Activated T-helper 2 cell treated with anti-CD3 and anti-CD28 coated beads, Interferon-gamma antibody, Interleukin-2, Interleukin-4, amounts not matched to agents 10 μg/mL and 5 μg/mL and 100 μg/mL, durations not matched to agents 14 hours and 24 hours and 36 hours (primary cell): ENCODE measurements at regions not wholly inside any gene's neighbourhood (a gene's known extent, or its start where the extent isn't known, plus 50 kb on each side); places are given as distances from the start of the nearest gene placed in this dataset.

Experiments
- DNase-seq: peaks from one replicate; pipeline ENCODE4 v3.0.0; 2021; ENCODE audit warnings: low spot score
- H3K27ac Mint-ChIP-seq: one replicate; pipeline ENCODE4 v1.8.0; 2021; ENCODE audit warnings: mixed read lengths
- H3K27me3 Mint-ChIP-seq: one replicate; pipeline ENCODE4 v1.8.0; 2021; ENCODE audit warnings: low read depth, mixed read lengths
- H3K36me3 Mint-ChIP-seq: one replicate; pipeline ENCODE4 v1.8.0; 2021; ENCODE audit warnings: low read depth, mixed read lengths
- H3K4me1 Mint-ChIP-seq: one replicate; pipeline ENCODE4 v1.8.0; 2021; ENCODE audit warnings: low read depth, mixed read lengths
- H3K4me3 Mint-ChIP-seq: one replicate; pipeline ENCODE4 v1.8.0; 2021; ENCODE audit warnings: low read depth, mild to moderate bottlenecking, moderate library complexity, mixed read lengths
- H3K9me3 Mint-ChIP-seq: one replicate; pipeline ENCODE4 v1.8.0; 2021; ENCODE audit warnings: mixed read lengths
- intact Hi-C: fragments of 100-400 bp; cut with micrococcal nuclease; formaldehyde crosslinking; loops from one replicate; pipeline ENCODE4 v1.15.1; 2023

DNA sequence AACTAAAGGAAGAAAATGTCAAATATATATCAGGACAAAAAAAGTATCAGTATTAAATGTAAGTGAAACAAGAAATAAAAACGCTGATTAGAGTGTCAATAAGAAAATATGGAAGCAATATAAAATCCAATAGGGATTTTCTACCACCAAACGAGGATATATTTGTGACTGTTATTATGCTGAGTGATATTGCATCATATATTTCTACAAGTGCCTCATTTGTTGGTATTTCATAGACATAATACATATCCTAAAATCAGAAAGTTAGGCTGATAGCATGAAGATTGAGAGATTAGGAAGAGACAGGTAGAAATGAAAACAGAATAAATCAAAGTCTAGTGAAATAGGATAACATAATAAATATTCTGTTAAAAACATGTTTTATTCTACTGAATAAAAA lies 429.2 kb upstream of the IRAK1BP1 start:
- Mint-ChIP-seq H3K27me3 (no peaks in the 10 kb centered on the region), H3K4me3 (no peak overlapping the region), H3K36me3 (no peaks in the 10 kb centered on the region), H3K27ac (no peak overlapping the region), H3K9me3 (no peaks in the 10 kb centered on the region), H3K4me1 (no peaks in the 10 kb centered on the region)
- DNase-seq = no peak
- intact Hi-C loops = no loop called here

DNA sequence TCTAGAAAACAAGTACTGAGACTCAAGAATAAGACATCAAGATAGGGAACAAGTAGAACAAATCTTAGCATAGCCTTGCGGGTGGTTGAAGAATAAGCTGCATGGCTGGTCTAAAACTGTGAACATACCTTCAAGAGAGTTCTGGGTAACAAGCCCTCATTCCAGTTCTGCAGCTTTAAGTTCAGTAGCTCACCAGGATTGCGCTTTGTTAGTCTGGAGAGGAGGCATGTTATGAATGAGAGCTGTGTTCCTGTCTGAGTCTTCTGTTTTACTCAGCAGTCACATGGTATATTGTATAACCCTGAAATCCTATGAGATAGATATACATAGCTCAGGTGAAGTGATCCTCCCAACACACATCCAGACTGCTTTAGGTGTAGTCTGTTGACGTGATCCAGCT lies 406.6 kb upstream of the IRAK1BP1 start:
- Mint-ChIP-seq H3K27ac (no peak overlapping the region), H3K36me3 (no peaks in the 10 kb centered on the region), H3K4me1 (no peaks in the 10 kb centered on the region), H3K4me3 (no peak overlapping the region), H3K27me3 (no peaks in the 10 kb centered on the region), H3K9me3 (peaks cover 8% of the 10 kb centered on the region)
- DNase-seq = no peak
- intact Hi-C loops = no loop called here

DNA sequence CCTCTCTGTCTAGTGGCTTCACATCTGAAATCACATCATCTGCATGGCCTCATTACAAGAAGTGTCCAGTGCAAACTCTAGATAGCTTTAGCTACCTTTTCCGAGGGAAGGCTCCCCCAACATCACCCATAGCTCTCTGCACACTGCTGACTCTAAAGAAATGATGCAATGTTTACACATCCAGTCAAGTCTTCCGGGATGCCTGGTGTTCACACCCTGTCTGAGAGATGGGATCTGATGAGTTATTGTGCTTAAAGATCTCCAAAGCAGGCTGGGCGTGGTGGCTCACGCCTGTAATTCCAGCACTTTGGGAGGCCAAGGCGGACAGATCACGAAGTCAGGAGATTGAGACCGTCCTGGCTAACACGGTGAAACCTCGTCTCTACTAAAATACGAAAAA lies 404.6 kb upstream of the IRAK1BP1 start:
- no peak for DNase-seq
- Mint-ChIP-seq H3K9me3 (peaks cover 11% of the 10 kb centered on the region), H3K27ac (no peak overlapping the region), H3K27me3 (no peaks in the 10 kb centered on the region), H3K4me1 (no peaks in the 10 kb centered on the region), H3K4me3 (no peak overlapping the region), H3K36me3 (no peaks in the 10 kb centered on the region)
- intact Hi-C loops = no loop called here

DNA sequence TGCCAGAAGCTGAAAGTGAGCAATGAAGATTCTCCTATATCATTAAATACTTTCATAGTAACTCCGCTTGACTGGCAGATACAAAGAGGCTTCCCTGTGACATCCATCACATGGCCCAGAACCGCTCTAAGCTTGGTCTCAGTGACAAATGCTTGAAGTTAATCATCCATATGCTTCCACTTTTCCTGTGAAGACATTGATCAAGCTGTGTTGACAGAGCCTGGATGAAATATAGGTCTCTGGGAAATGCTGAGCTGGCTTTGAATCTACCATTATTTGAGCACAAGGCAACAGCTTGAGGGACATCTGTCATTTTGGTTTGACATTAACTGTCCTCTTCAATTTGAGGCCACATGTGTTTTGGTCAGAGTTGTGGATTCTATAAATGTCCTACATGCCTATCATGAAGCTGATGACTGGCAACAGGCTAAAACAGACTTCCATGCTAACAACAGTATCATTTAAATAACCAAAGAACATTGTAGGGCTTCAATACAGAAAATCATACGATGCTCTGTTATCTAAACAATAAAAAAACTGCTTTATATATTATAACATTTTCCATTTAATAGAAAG lies 402.2 kb upstream of the IRAK1BP1 start:
- no peak for DNase-seq
- Mint-ChIP-seq H3K4me1 (no peaks in the 10 kb centered on the region), H3K27me3 (no peaks in the 10 kb centered on the region), H3K4me3 (no peak overlapping the region), H3K36me3 (no peaks in the 10 kb centered on the region), H3K27ac (no peak overlapping the region), H3K9me3 (peaks cover 4% of the 10 kb centered on the region)
- intact Hi-C loops = no loop called here

DNA sequence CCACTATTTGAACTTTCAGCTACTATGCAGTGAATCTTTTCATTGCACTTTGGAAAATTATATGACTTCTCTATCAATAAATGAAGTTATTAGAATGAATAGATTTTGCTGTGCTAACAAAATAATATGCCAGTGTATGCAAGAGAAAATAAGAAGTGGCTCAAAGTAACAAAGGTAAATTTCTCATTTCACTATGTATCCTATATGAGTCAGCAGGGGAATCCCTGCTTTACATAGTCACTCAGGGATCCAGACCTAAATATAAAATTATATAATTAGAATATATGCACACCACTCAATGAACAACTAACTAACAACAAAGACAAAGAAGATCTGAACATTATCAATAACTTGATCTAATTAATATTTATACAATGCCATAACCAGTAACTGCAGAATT lies 390.8 kb upstream of the IRAK1BP1 start:
- no peak for DNase-seq
- H3K36me3 Mint-ChIP-seq = no peaks in the 10 kb centered on the region
- no peak overlapping the region for H3K27ac Mint-ChIP-seq
- H3K4me3 Mint-ChIP-seq = no peak overlapping the region
- no peaks in the 10 kb centered on the region for H3K9me3 Mint-ChIP-seq
- no peaks in the 10 kb centered on the region for H3K4me1 Mint-ChIP-seq
- intact Hi-C loops = no loop called here
- no peaks in the 10 kb centered on the region for H3K27me3 Mint-ChIP-seq

DNA sequence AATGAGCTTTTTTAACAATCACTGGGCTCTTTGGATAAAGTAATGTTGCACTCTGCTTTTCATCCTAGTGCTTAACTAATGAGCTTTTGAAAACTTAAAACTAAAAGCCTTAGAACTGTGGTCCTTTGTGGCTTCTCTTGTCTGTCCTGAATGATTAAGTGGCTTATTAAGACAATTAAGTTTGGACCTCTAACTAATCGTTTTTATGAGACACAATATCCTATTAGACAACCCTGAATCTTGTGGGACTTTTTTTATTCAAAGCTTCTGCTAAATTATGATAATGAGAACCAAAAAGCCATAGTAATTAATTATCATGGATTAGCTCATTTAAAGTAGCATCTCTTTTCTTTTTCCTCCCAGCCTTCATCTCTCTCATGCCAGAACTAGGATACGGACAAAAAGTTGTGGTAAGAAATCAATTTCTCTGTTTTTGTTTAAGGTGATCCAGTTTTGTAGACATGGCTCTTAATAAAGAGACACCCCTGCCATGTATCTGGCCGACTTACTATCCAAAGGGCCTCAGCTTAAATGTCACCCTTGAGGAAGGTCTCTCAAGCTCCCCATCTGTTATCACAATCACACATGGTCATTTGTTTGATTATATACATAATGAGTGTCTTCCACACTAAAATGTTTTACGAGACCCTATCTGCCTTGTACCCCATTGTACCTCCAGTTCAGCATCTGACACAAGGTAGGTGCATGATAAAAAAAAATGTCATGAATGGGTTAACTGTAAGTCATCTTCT lies 384.4 kb upstream of the IRAK1BP1 start:
- H3K27ac Mint-ChIP-seq = no peak overlapping the region
- H3K9me3 Mint-ChIP-seq = no peaks in the 10 kb centered on the region
- DNase-seq = no peak

DNA sequence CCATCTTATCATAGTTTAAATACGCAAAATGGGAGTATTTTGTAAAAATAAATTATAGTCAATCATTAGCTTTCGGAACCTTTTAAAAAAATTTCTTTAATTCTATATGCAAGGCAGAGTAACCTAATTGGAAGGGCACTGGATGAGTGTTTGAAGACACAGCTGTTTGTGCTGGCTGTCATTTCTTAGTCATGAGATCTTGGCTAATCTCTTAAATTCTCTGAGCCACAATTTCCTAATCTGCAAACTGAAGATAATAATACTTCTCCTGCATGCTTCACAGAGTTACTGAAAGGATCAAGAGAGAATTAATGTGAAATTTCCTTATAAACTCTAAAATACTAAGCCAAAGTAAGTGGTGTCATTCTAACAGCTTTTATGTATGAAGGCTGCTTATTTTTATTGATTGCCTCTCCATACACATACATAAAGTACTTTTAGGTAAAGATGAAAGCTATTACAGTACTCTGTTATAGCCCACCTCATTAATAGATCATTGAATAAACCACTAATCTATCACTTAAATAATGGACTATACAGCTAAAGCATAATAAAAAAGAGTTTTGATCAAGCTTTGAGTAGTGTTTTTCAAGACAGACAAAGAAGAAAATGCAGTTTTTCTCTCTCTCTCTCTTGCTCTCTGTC lies 383.7 kb upstream of the IRAK1BP1 start:
- intact Hi-C loops = no loop called here
- no peak for DNase-seq
- Mint-ChIP-seq H3K27ac (no peak overlapping the region), H3K36me3 (no peaks in the 10 kb centered on the region), H3K4me1 (no peaks in the 10 kb centered on the region), H3K27me3 (no peaks in the 10 kb centered on the region), H3K4me3 (no peak overlapping the region), H3K9me3 (no peaks in the 10 kb centered on the region)

More for the DNA sequence above, 384.4 kb upstream of the IRAK1BP1 start:
- H3K36me3 Mint-ChIP-seq = no peaks in the 10 kb centered on the region
- H3K4me1 Mint-ChIP-seq = no peaks in the 10 kb centered on the region
- H3K27me3 Mint-ChIP-seq = no peaks in the 10 kb centered on the region
- H3K4me3 Mint-ChIP-seq = no peak overlapping the region
- intact Hi-C loops = no loop called here

DNA sequence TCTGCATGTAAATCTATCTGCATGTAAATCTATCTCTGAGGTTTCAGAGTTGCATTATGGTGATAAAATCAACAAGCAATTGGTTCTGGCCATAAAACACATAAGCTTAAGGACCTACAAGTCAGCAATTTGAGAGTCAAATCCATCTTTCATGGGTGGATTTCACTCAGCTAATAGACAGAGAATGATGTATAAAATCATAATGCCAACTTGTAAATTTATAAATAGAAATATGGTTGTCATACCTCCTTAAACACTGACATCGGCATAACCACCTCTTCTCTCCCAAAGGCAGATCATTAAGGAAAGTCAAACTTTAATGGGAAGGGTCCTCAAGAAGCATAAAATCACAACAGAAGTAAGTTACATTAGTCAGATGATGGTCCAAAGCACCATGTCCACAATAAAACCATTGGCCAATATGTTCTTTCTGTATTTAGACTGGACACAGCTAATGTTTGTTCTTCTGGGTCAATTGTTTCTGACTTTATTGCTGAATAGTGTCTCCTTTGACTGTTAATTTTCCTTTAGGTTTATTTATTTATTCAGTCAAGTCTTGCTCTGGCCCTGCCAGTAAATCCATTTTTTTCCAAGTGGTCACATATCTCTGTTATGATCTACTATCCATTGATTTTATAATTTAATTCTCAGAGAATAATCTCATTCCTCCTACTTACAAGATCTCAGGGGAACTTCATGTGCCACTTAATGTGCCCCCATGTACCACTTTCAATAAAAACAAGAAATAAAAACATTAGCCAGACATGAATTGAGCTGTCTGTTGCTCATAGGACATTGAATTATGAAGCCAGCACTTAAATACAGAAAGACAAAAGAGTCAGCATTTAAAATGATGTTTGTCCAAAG lies 382.9 kb upstream of the IRAK1BP1 start:
- Mint-ChIP-seq H3K4me1 (no peaks in the 10 kb centered on the region), H3K4me3 (no peak overlapping the region), H3K27ac (no peak overlapping the region), H3K27me3 (no peaks in the 10 kb centered on the region), H3K9me3 (no peaks in the 10 kb centered on the region), H3K36me3 (no peaks in the 10 kb centered on the region)
- no peak for DNase-seq
- intact Hi-C loops = no loop called here

DNA sequence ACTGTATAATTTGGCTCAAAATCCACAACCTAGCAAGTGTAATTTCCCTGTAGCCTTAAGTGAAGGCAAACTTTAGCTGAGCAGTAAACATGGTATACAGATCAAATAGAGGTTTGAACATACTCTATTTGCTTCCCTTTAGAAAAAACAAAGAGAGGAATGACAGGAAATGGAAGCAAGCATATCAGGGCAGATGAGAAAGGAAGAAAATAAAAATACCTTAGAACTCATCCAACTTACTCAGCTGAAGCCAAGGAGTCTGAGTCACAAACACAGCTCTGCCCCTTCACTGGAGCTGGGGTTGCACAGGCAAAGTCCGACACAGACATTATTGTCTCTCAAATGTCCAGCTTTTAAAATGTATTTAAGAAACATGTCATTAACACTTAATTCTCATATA lies 379.9 kb upstream of the IRAK1BP1 start:
- intact Hi-C loops = no loop called here
- Mint-ChIP-seq H3K4me1 (no peaks in the 10 kb centered on the region), H3K9me3 (no peaks in the 10 kb centered on the region), H3K4me3 (no peak overlapping the region), H3K36me3 (no peaks in the 10 kb centered on the region), H3K27me3 (no peaks in the 10 kb centered on the region), H3K27ac (no peak overlapping the region)
- no peak for DNase-seq

DNA sequence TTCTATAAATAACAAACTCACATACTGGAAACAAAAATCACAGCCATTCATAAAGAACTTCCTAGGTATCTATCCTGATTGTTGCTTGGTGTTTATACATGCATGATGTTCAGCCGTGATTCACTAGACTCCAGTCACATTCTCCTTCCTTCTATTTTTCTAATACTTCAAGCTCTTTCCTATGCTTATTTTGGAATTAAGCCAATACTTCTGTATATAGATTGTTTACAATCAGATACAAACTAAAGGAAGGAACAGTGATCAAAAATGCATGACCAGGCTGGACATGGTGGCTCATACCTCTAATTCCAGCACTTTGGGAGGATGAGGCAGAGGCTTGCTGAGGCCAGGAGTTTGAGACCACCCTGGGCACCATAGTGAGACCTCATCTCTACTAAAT lies 377.5 kb upstream of the IRAK1BP1 start:
- DNase-seq = no peak
- no peaks in the 10 kb centered on the region for H3K27me3 Mint-ChIP-seq
- no peaks in the 10 kb centered on the region for H3K4me1 Mint-ChIP-seq
- H3K4me3 Mint-ChIP-seq = no peak overlapping the region
- no peaks in the 10 kb centered on the region for H3K36me3 Mint-ChIP-seq
- intact Hi-C loops = no loop called here
- no peaks in the 10 kb centered on the region for H3K9me3 Mint-ChIP-seq
- no peak overlapping the region for H3K27ac Mint-ChIP-seq

DNA sequence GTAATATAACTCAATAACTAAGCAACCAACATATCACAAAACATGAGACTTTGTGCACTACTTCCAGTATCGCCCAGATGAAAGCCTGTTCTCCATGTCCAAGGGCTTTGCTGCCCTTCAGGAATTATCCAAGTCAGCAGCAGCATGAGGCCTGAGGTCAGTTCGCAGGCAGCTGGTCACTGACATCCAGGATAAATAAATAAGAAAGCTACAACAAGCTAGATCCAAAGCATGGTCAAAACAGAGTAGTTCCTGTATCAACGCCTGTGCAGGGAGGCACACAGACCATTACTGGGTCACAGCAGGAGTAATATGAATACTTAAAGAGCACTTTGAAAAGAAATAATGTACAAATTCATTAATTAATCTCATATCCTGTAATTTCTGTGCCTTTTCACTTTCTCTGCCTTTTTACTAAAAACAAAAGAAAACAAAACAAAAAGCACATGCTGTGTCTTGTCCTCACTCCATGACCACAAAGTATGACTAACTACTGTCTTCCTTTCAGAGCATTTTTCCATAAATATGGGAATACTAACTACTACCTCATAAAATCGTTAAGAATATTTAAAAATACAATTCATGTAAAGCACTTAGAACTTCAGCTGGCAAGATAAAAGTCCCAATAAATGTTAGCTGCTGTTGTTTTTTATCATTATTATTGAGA lies 374.9 kb upstream of the IRAK1BP1 start:
- Mint-ChIP-seq H3K9me3 (no peaks in the 10 kb centered on the region), H3K27ac (no peak overlapping the region), H3K4me3 (no peak overlapping the region), H3K4me1 (no peaks in the 10 kb centered on the region), H3K27me3 (no peaks in the 10 kb centered on the region), H3K36me3 (no peaks in the 10 kb centered on the region)
- no peak for DNase-seq
- intact Hi-C loops = no loop called here

DNA sequence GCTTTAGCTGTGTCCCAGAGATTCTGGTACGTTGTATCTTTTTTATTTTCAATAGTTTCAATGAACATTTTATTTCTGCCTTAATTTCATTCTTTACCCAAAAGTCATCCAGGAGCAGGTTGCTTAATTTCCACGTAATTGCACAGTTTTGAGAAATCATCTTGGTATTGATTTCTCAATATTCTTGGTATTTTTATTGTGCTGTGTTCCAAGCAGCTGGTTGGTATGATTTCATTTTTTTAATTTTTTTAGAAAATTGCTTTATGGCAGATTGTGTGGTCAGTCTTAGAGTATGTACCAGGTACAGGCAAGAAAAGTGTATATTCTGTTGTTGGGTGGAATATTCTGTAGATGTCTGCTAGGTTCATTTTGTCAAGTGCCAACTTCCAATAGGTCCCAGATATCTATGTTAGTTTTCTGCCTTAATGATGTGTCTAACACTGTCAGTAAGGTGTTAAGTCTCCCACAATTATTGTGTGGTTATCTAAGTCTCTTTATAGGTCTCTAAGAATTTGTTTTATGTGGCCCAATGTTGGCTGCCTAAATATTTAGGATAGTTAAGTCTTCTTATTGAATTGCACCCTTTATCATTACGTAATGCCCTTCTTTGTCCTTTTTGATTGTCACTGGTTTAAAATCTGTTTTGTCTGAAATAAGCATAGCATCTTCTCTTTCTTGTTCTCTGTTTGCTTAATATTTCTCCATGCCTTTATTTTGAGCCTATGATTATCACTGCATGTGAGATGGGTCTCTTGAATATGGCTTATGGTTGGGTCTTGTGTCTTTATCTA lies 366.9 kb upstream of the IRAK1BP1 start:
- no peak overlapping the region for H3K27ac Mint-ChIP-seq
- no peak overlapping the region for H3K4me3 Mint-ChIP-seq
- intact Hi-C loops = no loop called here
- peaks cover 9% of the 10 kb centered on the region for H3K9me3 Mint-ChIP-seq
- H3K27me3 Mint-ChIP-seq = no peaks in the 10 kb centered on the region
- DNase-seq = no peak
- H3K4me1 Mint-ChIP-seq = no peaks in the 10 kb centered on the region
- H3K36me3 Mint-ChIP-seq = no peaks in the 10 kb centered on the region
